Adrenal gland (tissue), 9 donors: ENCODE measurements at regions not wholly inside any gene's neighbourhood (a gene's known extent, or its start where the extent isn't known, plus 50 kb on each side); places are given as distances from the start of the nearest gene placed in this dataset.

Experiments
- DNase-seq, 7 donors: peaks; one replicate each; pipeline ENCODE4 v3.0.0-alpha.2; 2019 to 2020
- H3K27ac ChIP-seq, 5 donors: fragments of 200-600 bp; sonication (generic) in 4 of 5; 1 replicate in 3 of 5; 2 replicates in 2 of 5; pipeline versions ENCODE4 v1.5.1 to v1.8.0; 2016 to 2020; ENCODE audit warnings: mild to moderate bottlenecking in 1 of 5
- H3K27me3 ChIP-seq: fragments of 200-600 bp; 2 replicates; pipeline ENCODE4 v1.8.0; 2021
- H3K36me3 ChIP-seq, 2 donors: fragments of 200-600 bp; replicated peaks in 1 of 2; 1 replicate in 1 of 2; 2 replicates in 1 of 2; pipeline versions ENCODE4 v1.5.1 to v1.8.0; 2018 to 2022
- H3K4me1 ChIP-seq, 2 donors: fragments of 200-600 bp; replicated peaks in 1 of 2; 1 replicate in 1 of 2; 2 replicates in 1 of 2; pipeline versions ENCODE4 v1.5.1 to v1.8.0; 2018 to 2021
- H3K4me3 ChIP-seq, 4 donors: fragments of 200-600 bp; sonication (generic) in 3 of 4; one replicate each; pipeline ENCODE4 v1.5.1; 2016 to 2018
- H3K9me3 ChIP-seq, 3 donors: fragments of 200-600 bp; sonication (generic) in 1 of 3; replicated peaks in 1 of 3; 1 replicate in 2 of 3; 2 replicates in 1 of 3; pipeline versions ENCODE4 v1.5.1 to v1.8.0; 2016 to 2021
- CTCF ChIP-seq, 6 experiments: fragments of 450-650 bp in 4 of 6; fragments of 200-600 bp in 2 of 6; sonication (generic) in 1 of 6; IDR thresholded peaks; 1 replicate in 5 of 6; 2 replicates in 1 of 6; pipeline versions ENCODE4 v1.5.1 to v1.8.0; 2016 to 2021; ENCODE audit warnings: antibody characterized with exemption in 6 of 6, mild to moderate bottlenecking in 2 of 6, moderate library complexity in 1 of 6
- POLR2A ChIP-seq, 2 donors: fragments of 450-650 bp; IDR thresholded peaks; one replicate each; pipeline ENCODE4 v1.6.1; 2017; ENCODE audit warnings: antibody characterized with exemption in 2 of 2, mild to moderate bottlenecking in 2 of 2, moderate library complexity in 1 of 2
- WGBS, 4 donors: extraction: QIAGEN DNeasy Blood & Tissue Kit in 2 of 4; methylation state at CpG; one replicate each; pipeline versions ENCODE4 v1.1.5 to v1.1.7; 2013 to 2017; 5-methylcytosine and 5-hydroxymethylcytosine counted together
- intact Hi-C, 2 donors: fragments of 100-400 bp; cut with DNase I; formaldehyde crosslinking; loops; one replicate each; pipeline versions ENCODE4 v1.14.1 to v1.15.0; 2022 to 2023
- donor health status: healthy with polysubstance abuse.
- donor health status: Bipolar disorder and iron deficiency.
- donor health status: DM: yes; HTN: yes; CAD: no.
- donor health status: DM: no; HTN: no; CAD: no.
- donor health status: DM: no; HTN: no; CAD: no.

GRCh38 chr5:107247427-107247826 is 423.3 kb downstream of the EFNA5 start:
- TF ChIP-seq POLR2A (IDR thresholded peaks at IDR 0.05) (no peak), CTCF (IDR thresholded peaks at IDR 0.05) (no peak)
- no peaks in the 10 kb centered on the region for H3K4me1 ChIP-seq
- H3K9me3 ChIP-seq: no peaks in the 10 kb centered on the region
- no peak overlapping the region for H3K27ac ChIP-seq
- intact Hi-C loops: no loop called here
- WGBS, 4 donors: 78 to 90% (median 84%) methylated on average over 2 of the region's 2 CpGs
- H3K27me3 ChIP-seq: no peaks in the 10 kb centered on the region
- no peak for DNase-seq
- H3K4me3 ChIP-seq: no peak overlapping the region
- H3K36me3 ChIP-seq: no peaks in the 10 kb centered on the region

GRCh38 chr5:107243220-107243579 is 427.5 kb downstream of the EFNA5 start:
- H3K9me3 ChIP-seq: no peaks in the 10 kb centered on the region
- H3K36me3 ChIP-seq: no peaks in the 10 kb centered on the region
- TF ChIP-seq CTCF (IDR thresholded peaks at IDR 0.05): no peak
- TF ChIP-seq POLR2A (IDR thresholded peaks at IDR 0.05): no peak
- H3K27ac ChIP-seq: no peak overlapping the region
- no peak for DNase-seq
- H3K4me1 ChIP-seq: no peaks in the 10 kb centered on the region
- H3K4me3 ChIP-seq: no peak overlapping the region
- H3K27me3 ChIP-seq: no peaks in the 10 kb centered on the region
- intact Hi-C loops: no loop called here
- 85 to 94% (median 90%) methylated on average over 3 of the region's 3 CpGs for WGBS, 4 donors

- intact Hi-C loops: no loop called here
- no peaks in the 10 kb centered on the region for H3K27me3 ChIP-seq
- DNase-seq: no peak
- no peaks in the 10 kb centered on the region for H3K36me3 ChIP-seq
- no peak overlapping the region for H3K4me3 ChIP-seq
- WGBS, 4 donors: 55 to 77% (median 72%) methylated on average over 3 of the region's 3 CpGs
- H3K27ac ChIP-seq: no peak overlapping the region
- no peaks in the 10 kb centered on the region for H3K4me1 ChIP-seq
- H3K9me3 ChIP-seq: no peaks in the 10 kb centered on the region
- TF ChIP-seq POLR2A (IDR thresholded peaks at IDR 0.05) (no peak), CTCF (IDR thresholded peaks at IDR 0.05) (no peak)
Observed at GRCh38 chr5:107242411-107243219, 428.1 kb downstream of the EFNA5 start.

GRCh38 chr5:107241841-107242240 is 428.9 kb downstream of the EFNA5 start:
- Histone ChIP-seq H3K36me3 (no peaks in the 10 kb centered on the region), H3K4me1 (no peaks in the 10 kb centered on the region), H3K9me3 (no peaks in the 10 kb centered on the region), H3K27me3 (no peaks in the 10 kb centered on the region), H3K4me3 (no peak overlapping the region), H3K27ac (no peak overlapping the region)
- TF ChIP-seq CTCF (IDR thresholded peaks at IDR 0.05) (no peak), POLR2A (IDR thresholded peaks at IDR 0.05) (no peak)
- 34 to 55% (median 43%) methylated on average over 1 of the region's 1 CpG for WGBS, 4 donors
- intact Hi-C loops: no loop called here
- no peak for DNase-seq
